ENCODE measurements at regions not wholly inside any gene's neighbourhood (a gene's known extent, or its start where the extent isn't known, plus 50 kb on each side); places are given as distances from the start of the nearest gene placed in this dataset.
"Not testable (repeated sequence)": the region's sequence is repeated elsewhere in the genome, so short reads cannot be mapped to it uniquely, and the experiment has no call there.

DNA sequence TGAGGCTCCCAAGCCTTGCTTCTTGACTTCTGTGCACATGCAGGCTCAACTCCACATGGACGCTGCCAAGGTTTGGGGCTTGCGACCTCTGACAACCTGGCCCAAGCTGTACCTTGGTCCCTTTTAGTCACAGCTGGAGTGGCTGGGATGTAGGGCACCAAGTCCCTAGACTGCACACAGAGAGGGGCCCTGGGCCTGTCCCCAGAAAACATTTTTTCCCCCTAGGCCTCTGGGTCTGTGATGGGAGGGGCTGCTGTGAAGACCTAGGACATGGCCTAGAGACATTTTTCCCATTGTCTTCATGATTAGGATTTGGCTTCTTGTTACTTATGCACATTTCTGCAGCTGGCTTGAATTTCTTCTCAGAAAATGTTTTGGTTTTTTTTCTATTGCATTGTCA lies 430.1 kb upstream of the ZNG1F start:
- DNase-seq = not testable (repeated sequence)

GRCh38 chr9:41606961-41607547 lies 417.9 kb upstream of the ZNG1F start:
- DNase-seq = not testable (repeated sequence)

GRCh38 chr9:41565572-41565971 lies 376.5 kb upstream of the ZNG1F start:
- not testable (repeated sequence) for DNase-seq
